Retinal pigment epithelial cell (primary cell): ENCODE measurements at regions not wholly inside any gene's neighbourhood (a gene's known extent, or its start where the extent isn't known, plus 50 kb on each side); places are given as distances from the start of the nearest gene placed in this dataset.

Experiments
- DNase-seq: peaks from one replicate; pipeline ENCODE4 v3.0.0-alpha.2; 2010; ENCODE audit warnings: low read depth
- H3K4me3 ChIP-seq: 2 replicates; pipeline ENCODE4 v1.5.1; 2011; ENCODE audit warnings: mild to moderate bottlenecking, low read length, control low read depth, moderate library complexity
- CTCF ChIP-seq: conservative IDR thresholded peaks from 2 replicates; pipeline ENCODE4 v1.5.1; 2011; ENCODE audit warnings: low read depth, low read length, control low read depth, inconsistent platforms

- no peak overlapping the region for H3K4me3 ChIP-seq
- DNase-seq, result no peak
- TF ChIP-seq CTCF, result no peak
These were observed 212.7 kb upstream of the PMFBP1 start for GRCh38 chr16:72384651-72385050.

GRCh38 chr16:72380283-72380682, 208.3 kb upstream of the PMFBP1 start:
- peak; percentile 88 for DNase-seq
- TF ChIP-seq CTCF, result no peak
- H3K4me3 ChIP-seq, result no peak overlapping the region

- no peak overlapping the region for H3K4me3 ChIP-seq
- TF ChIP-seq CTCF, result no peak
- DNase-seq, result no peak
These were observed 201.2 kb upstream of the PMFBP1 start for GRCh38 chr16:72373201-72373600.

GRCh38 chr16:72372087-72373045, 200.4 kb upstream of the PMFBP1 start:
- no peak for TF ChIP-seq CTCF
- no peak overlapping the region for H3K4me3 ChIP-seq
- no peak for DNase-seq

GRCh38 chr16:72371307-72372086, 199.5 kb upstream of the PMFBP1 start:
- peak; percentile 85 for DNase-seq
- no peak for TF ChIP-seq CTCF
- H3K4me3 ChIP-seq, result no peak overlapping the region

- H3K4me3 ChIP-seq, result no peak overlapping the region
- DNase-seq, result no peak
- TF ChIP-seq CTCF, result no peak
These were observed 197.3 kb upstream of the PMFBP1 start for GRCh38 chr16:72369274-72369673.
